SK-N-SH (cell line): ENCODE measurements at regions not wholly inside any gene's neighbourhood (a gene's known extent, or its start where the extent isn't known, plus 50 kb on each side); places are given as distances from the start of the nearest gene placed in this dataset.

Experiments
- CTCF ChIA-PET: fragments of 300-600, 350-600 bp; formaldehyde crosslinking; extraction: SDS; loops from one replicate; lab custom pipeline; 2021; lab: Yijun Ruan, JAX
- POLR2A ChIA-PET: fragments of 350-600 bp; sonication (Branson Sonifier 250); formaldehyde crosslinking; extraction: SDS; loops from one replicate; lab custom pipeline; 2020; ENCODE audit warnings: antibody characterized with exemption, inconsistent platforms; lab: Yijun Ruan, JAX
- DNase-seq: peaks from one replicate; pipeline ENCODE4 v3.0.0; 2012
- H2AFZ ChIP-seq: fragments of 200-600 bp; sonication (generic); 2 replicates; pipeline ENCODE4 v1.8.1; 2016; ENCODE audit warnings: antibody characterized with exemption, mild to moderate bottlenecking, low read depth
- H3F3A ChIP-seq: fragments of 200-600 bp; sonication (generic); replicated peaks from 2 replicates; pipeline ENCODE3; 2016; ENCODE audit warnings: antibody characterized with exemption, mild to moderate bottlenecking; ENCODE audit not compliant: insufficient read depth
- H3K27ac ChIP-seq, 2 experiments: fragments of 200-500 bp in 1 of 2; fragments of 200-600 bp in 1 of 2; sonication (Bioruptor generic) in 1 of 2; sonication (generic), shearing (Covaris generic) in 1 of 2; 2 replicates each; pipeline versions ENCODE4 v1.5.1 to v1.6.1; 2014 to 2016; ENCODE audit warnings: low read depth in 2 of 2, inconsistent platforms in 1 of 2, low read length in 1 of 2, mild to moderate bottlenecking in 1 of 2, mixed read lengths in 1 of 2
- H3K27me3 ChIP-seq: fragments of 200-600 bp; sonication (generic), shearing (Covaris generic); 2 replicates; pipeline ENCODE4 v1.6.1; 2016; ENCODE audit warnings: mixed run types; ENCODE audit not compliant: insufficient read depth
- H3K36me3 ChIP-seq, 2 experiments: fragments of 200-500 bp in 1 of 2; fragments of 200-600 bp in 1 of 2; sonication (Bioruptor generic) in 1 of 2; sonication (generic) in 1 of 2; replicated peaks in 1 of 2; 2 replicates each; pipeline versions ENCODE3 to v1.5.1; 2014 to 2016; ENCODE audit warnings: low read length in 1 of 2, mild to moderate bottlenecking in 1 of 2; ENCODE audit not compliant: insufficient read depth in 2 of 2, control insufficient read depth in 1 of 2
- H3K4me1 ChIP-seq, 2 experiments: fragments of 200-500 bp in 1 of 2; fragments of 200-600 bp in 1 of 2; sonication (Bioruptor generic) in 1 of 2; sonication (generic), shearing (Covaris generic) in 1 of 2; 2 replicates each; pipeline versions ENCODE4 v1.5.1 to v1.6.1; 2014 to 2016; ENCODE audit warnings: low read depth in 1 of 2, low read length in 1 of 2, mixed run types in 1 of 2; ENCODE audit not compliant: insufficient read depth in 2 of 2, control insufficient read depth in 1 of 2
- H3K4me2 ChIP-seq: fragments of 200-600 bp; sonication (generic), shearing (Covaris generic); 2 replicates; pipeline ENCODE4 v1.6.1; 2017; ENCODE audit warnings: mixed run types
- H3K4me3 ChIP-seq, 2 experiments: fragments of 200-500 bp in 1 of 2; fragments of 200-600 bp in 1 of 2; sonication (Bioruptor generic) in 1 of 2; sonication (generic), shearing (Covaris generic) in 1 of 2; 2 replicates each; pipeline versions ENCODE4 v1.5.1 to v1.8.1; 2014 to 2016; ENCODE audit warnings: low read depth in 2 of 2, inconsistent platforms in 1 of 2, low read length in 1 of 2, mild to moderate bottlenecking in 1 of 2, mixed read lengths in 1 of 2, moderate library complexity in 1 of 2
- H3K79me2 ChIP-seq: fragments of 200-600 bp; sonication (generic); 2 replicates; pipeline ENCODE4 v1.8.1; 2017; ENCODE audit warnings: mild to moderate bottlenecking; ENCODE audit not compliant: insufficient read depth
- H3K9ac ChIP-seq: fragments of 200-600 bp; sonication (generic); 2 replicates; pipeline ENCODE4 v1.6.1; 2017; ENCODE audit warnings: mixed run types
- H3K9me2 ChIP-seq: fragments of 200-600 bp; sonication (generic); 2 replicates; pipeline ENCODE4 v1.6.1; 2017; ENCODE audit warnings: mixed run types
- H3K9me3 ChIP-seq: fragments of 200-600 bp; sonication (generic); 2 replicates; pipeline ENCODE4 v1.6.1; 2017; ENCODE audit warnings: mixed run types, mild to moderate bottlenecking, moderate library complexity
- H4K20me1 ChIP-seq: fragments of 200-600 bp; sonication (generic); 2 replicates; pipeline ENCODE4 v1.6.1; 2017; ENCODE audit warnings: mild to moderate bottlenecking, mixed run types; ENCODE audit not compliant: insufficient read depth
- CHD2 ChIP-seq: fragments of 150-350 bp; IDR thresholded peaks from 2 replicates; pipeline ENCODE4 v1.6.1; 2018; ENCODE audit warnings: low read length; ENCODE audit not compliant: partially characterized antibody
- ELF1 ChIP-seq: IDR thresholded peaks from 2 replicates; pipeline ENCODE4 v1.4.0; 2012
- EP300 ChIP-seq, 2 experiments: IDR thresholded peaks; 2 replicates each; pipeline versions ENCODE4 v1.4.0 to v1.6.1; 2012; ENCODE audit warnings: borderline replicate concordance in 1 of 2, low read depth in 1 of 2, low read length in 1 of 2
- EZH2phosphoT487 ChIP-seq: fragments of 200-600 bp; sonication (generic); IDR thresholded peaks from 2 replicates; pipeline ENCODE4 v1.6.1; 2017; ENCODE audit warnings: low read depth, mixed run types, mild to moderate bottlenecking, antibody characterized with exemption, moderate library complexity, borderline replicate concordance
- FOXJ3 ChIP-seq: sonication (generic); formaldehyde crosslinking; IDR thresholded peaks from 2 replicates; pipeline ENCODE4 v1.5.1; 2020; ENCODE audit warnings: mild to moderate bottlenecking, missing genetic modification reagents
- FOXM1 ChIP-seq: IDR thresholded peaks from 2 replicates; pipeline ENCODE4 v1.4.0; 2012; ENCODE audit warnings: low read depth, mild to moderate bottlenecking
- GABPA ChIP-seq: IDR thresholded peaks from 2 replicates; pipeline ENCODE4 v1.4.0; 2012; ENCODE audit warnings: low read depth, mild to moderate bottlenecking
- JUND ChIP-seq: IDR thresholded peaks from 2 replicates; pipeline ENCODE4 v1.4.0; 2012
- MXI1 ChIP-seq: IDR thresholded peaks from 2 replicates; pipeline ENCODE4 v1.6.1; 2012; ENCODE audit warnings: mild to moderate bottlenecking, low read depth, low read length, improper control_type of control experiment
- NFIC ChIP-seq: IDR thresholded peaks from 2 replicates; pipeline ENCODE4 v1.4.0; 2012; ENCODE audit warnings: borderline replicate concordance
- POLR2AphosphoS5 ChIP-seq: IDR thresholded peaks from 2 replicates; pipeline ENCODE4 v1.6.1; 2012; ENCODE audit warnings: low read depth, low read length
- RCOR1 ChIP-seq: fragments of 150-350 bp; IDR thresholded peaks from 2 replicates; pipeline ENCODE4 v1.6.1; 2017; ENCODE audit warnings: antibody characterized with exemption, low read length
- SIN3A ChIP-seq: IDR thresholded peaks from 2 replicates; pipeline ENCODE4 v1.6.1; 2012; ENCODE audit warnings: low read depth, mild to moderate bottlenecking, low read length, moderate library complexity, borderline replicate concordance
- SMC3 ChIP-seq: IDR thresholded peaks from 2 replicates; pipeline ENCODE4 v1.6.1; 2012; ENCODE audit warnings: low read depth, low read length, improper control_type of control experiment
- TAF1 ChIP-seq: IDR thresholded peaks from 2 replicates; pipeline ENCODE4 v1.6.1; 2012; ENCODE audit warnings: low read depth, mild to moderate bottlenecking, low read length, moderate library complexity, borderline replicate concordance
- TCF12 ChIP-seq: IDR thresholded peaks from 2 replicates; pipeline ENCODE4 v1.4.0; 2012
- TEAD4 ChIP-seq: IDR thresholded peaks from 2 replicates; pipeline ENCODE4 v1.4.0; 2012; ENCODE audit warnings: mild to moderate bottlenecking, borderline replicate concordance; ENCODE audit not compliant: insufficient read depth
- WGBS: methylation state at CpG from one replicate; pipeline ENCODE4 v1.1.6; 2017; ENCODE audit warnings: low lambda C conversion rate; 5-methylcytosine and 5-hydroxymethylcytosine counted together
- TF ChIP-seq, protein P1 (sequence below): fragments of 150-350 bp; IDR thresholded peaks from 2 replicates; pipeline ENCODE4 v1.6.1; 2016; ENCODE audit warnings: mild to moderate bottlenecking, low read depth, low read length
- TF ChIP-seq, protein P2 (sequence below): IDR thresholded peaks from 2 replicates; pipeline ENCODE4 v1.6.1; 2012; ENCODE audit warnings: mild to moderate bottlenecking, low read depth, low read length, moderate library complexity
- TF ChIP-seq, protein P3 (sequence below): IDR thresholded peaks from 2 replicates; pipeline ENCODE4 v1.4.0; 2012; ENCODE audit warnings: low read depth, borderline replicate concordance
- TF ChIP-seq, protein P4 (sequence below): IDR thresholded peaks from 2 replicates; pipeline ENCODE4 v1.4.0; 2012; ENCODE audit warnings: low read depth

DNA sequence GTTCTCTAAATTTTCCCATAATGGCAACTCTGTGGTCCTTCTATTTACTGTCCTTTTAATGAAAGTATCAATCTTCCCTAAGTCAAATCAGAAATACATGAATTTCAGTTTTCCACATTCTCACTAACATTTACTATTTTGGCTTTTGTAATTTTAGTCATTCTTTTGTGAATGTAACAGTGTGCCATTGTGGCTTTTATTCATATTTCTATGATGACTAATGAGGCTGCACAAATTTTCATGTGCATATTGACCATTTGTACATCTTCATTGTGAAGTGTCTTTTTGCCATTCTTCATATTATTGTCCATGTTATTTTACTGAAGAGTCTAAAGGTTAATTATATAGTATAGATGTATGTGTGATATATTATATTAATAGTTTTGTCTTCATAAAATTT is 431.0 kb upstream of the BRINP3 start (continued):
- TF ChIP-seq CHD2 (no peak), JUND (no peak), EZH2phosphoT487 (no peak), RCOR1 (no peak), SIN3A (no peak), TEAD4 (no peak), MXI1 (no peak), ELF1 (no peak), POLR2AphosphoS5 (no peak)
- TF ChIP-seq, protein P1, sequence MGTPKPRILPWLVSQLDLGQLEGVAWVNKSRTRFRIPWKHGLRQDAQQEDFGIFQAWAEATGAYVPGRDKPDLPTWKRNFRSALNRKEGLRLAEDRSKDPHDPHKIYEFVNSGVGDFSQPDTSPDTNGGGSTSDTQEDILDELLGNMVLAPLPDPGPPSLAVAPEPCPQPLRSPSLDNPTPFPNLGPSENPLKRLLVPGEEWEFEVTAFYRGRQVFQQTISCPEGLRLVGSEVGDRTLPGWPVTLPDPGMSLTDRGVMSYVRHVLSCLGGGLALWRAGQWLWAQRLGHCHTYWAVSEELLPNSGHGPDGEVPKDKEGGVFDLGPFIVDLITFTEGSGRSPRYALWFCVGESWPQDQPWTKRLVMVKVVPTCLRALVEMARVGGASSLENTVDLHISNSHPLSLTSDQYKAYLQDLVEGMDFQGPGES = no peak

DNA sequence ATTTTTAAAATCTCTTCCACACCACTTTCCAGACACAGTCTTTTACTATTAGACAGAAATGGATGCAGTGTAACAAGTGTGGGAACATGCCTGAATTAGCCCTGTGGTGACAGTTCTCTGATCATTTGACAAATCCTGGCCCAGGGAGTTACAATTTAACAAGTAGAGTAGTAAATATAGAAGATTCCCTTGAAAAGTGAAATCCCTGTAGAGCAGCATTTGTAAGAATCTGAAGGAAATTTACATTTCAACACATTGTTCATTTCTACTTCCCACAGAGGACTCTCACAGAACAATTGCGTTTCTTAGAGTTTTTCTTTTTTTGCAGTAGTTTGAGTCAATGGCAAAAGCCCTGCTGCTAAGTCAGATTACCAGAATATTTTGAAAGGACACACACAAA is 458.3 kb upstream of the BRINP3 start:
- 9% methylated on average over 1 of the region's 1 CpG for WGBS
- H3K4me3 ChIP-seq = no peak overlapping the region
- no peak overlapping the region for H2AFZ ChIP-seq
- no peak overlapping the region for H3K27ac ChIP-seq
- ChIA-PET POLR2A (no interaction called here), CTCF (no interaction called here)
- H3F3A ChIP-seq = no peaks in the 10 kb centered on the region
- no peaks in the 10 kb centered on the region for H4K20me1 ChIP-seq
- H3K79me2 ChIP-seq = no peaks in the 10 kb centered on the region
- H3K9me3 ChIP-seq = no peaks in the 10 kb centered on the region
- H3K36me3 ChIP-seq = no peaks in the 10 kb centered on the region
- no peaks in the 10 kb centered on the region for H3K9me2 ChIP-seq
- TF ChIP-seq TAF1 (no peak), FOXM1 (no peak), SMC3 (no peak), TCF12 (no peak), FOXJ3 (no peak), GABPA (no peak), EP300 (IDR thresholded peaks at IDR 0.05; ENCODE audit: borderline replicate concordance in 1 of 2, low read depth in 1 of 2, low read length in 1 of 2) (no peak), NFIC (no peak)
- TF ChIP-seq, protein P2, sequence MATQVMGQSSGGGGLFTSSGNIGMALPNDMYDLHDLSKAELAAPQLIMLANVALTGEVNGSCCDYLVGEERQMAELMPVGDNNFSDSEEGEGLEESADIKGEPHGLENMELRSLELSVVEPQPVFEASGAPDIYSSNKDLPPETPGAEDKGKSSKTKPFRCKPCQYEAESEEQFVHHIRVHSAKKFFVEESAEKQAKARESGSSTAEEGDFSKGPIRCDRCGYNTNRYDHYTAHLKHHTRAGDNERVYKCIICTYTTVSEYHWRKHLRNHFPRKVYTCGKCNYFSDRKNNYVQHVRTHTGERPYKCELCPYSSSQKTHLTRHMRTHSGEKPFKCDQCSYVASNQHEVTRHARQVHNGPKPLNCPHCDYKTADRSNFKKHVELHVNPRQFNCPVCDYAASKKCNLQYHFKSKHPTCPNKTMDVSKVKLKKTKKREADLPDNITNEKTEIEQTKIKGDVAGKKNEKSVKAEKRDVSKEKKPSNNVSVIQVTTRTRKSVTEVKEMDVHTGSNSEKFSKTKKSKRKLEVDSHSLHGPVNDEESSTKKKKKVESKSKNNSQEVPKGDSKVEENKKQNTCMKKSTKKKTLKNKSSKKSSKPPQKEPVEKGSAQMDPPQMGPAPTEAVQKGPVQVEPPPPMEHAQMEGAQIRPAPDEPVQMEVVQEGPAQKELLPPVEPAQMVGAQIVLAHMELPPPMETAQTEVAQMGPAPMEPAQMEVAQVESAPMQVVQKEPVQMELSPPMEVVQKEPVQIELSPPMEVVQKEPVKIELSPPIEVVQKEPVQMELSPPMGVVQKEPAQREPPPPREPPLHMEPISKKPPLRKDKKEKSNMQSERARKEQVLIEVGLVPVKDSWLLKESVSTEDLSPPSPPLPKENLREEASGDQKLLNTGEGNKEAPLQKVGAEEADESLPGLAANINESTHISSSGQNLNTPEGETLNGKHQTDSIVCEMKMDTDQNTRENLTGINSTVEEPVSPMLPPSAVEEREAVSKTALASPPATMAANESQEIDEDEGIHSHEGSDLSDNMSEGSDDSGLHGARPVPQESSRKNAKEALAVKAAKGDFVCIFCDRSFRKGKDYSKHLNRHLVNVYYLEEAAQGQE = no peak
- TF ChIP-seq, protein P3, sequence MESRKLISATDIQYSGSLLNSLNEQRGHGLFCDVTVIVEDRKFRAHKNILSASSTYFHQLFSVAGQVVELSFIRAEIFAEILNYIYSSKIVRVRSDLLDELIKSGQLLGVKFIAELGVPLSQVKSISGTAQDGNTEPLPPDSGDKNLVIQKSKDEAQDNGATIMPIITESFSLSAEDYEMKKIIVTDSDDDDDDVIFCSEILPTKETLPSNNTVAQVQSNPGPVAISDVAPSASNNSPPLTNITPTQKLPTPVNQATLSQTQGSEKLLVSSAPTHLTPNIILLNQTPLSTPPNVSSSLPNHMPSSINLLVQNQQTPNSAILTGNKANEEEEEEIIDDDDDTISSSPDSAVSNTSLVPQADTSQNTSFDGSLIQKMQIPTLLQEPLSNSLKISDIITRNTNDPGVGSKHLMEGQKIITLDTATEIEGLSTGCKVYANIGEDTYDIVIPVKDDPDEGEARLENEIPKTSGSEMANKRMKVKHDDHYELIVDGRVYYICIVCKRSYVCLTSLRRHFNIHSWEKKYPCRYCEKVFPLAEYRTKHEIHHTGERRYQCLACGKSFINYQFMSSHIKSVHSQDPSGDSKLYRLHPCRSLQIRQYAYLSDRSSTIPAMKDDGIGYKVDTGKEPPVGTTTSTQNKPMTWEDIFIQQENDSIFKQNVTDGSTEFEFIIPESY = no peak
- TF ChIP-seq, protein P4, sequence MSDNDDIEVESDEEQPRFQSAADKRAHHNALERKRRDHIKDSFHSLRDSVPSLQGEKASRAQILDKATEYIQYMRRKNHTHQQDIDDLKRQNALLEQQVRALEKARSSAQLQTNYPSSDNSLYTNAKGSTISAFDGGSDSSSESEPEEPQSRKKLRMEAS = no peak
- H3K4me2 ChIP-seq = no peak overlapping the region
- no peaks in the 10 kb centered on the region for H3K27me3 ChIP-seq
- no peak for DNase-seq
- no peaks in the 10 kb centered on the region; a peak in 1 of 4 replicates for H3K4me1 ChIP-seq
- no peak overlapping the region for H3K9ac ChIP-seq
